ENCODE measurements at regions not wholly inside any gene's neighbourhood (a gene's known extent, or its start where the extent isn't known, plus 50 kb on each side); places are given as distances from the start of the nearest gene placed in this dataset.

GRCh38 chr16:85307552-85308364 is 195.5 kb upstream of the CIBAR2 start (continued):
- TF ChIP-seq ATF4 (CRISPR knock-in tag; IDR thresholded peaks at IDR 0.05) (no peak), GTF3A (CRISPR knock-in tag; conservative IDR thresholded peaks at IDR 0.05) (peak; percentile 69; the same call in 1 of the 2 replicates), ZBTB20 (CRISPR knock-in tag; IDR thresholded peaks at IDR 0.05; ENCODE audit: borderline replicate concordance, low read depth) (peak; percentile 95), SNAPC4 (CRISPR knock-in tag; IDR thresholded peaks at IDR 0.05) (peak; percentile 61; the same call in 1 of the 2 replicates), GABPA (IDR thresholded peaks at IDR 0.05; ENCODE audit: low read depth, low read length) (no peak), GABPA (CRISPR knock-in tag; IDR thresholded peaks at IDR 0.05; ENCODE audit: low read depth) (peak; percentile 79), FIP1L1 (IDR thresholded peaks at IDR 0.05; ENCODE audit: borderline replicate concordance, insufficient read depth, low read depth, low read length) (no peak), DNMT1 (CRISPR knock-in tag; IDR thresholded peaks at IDR 0.05) (peak; percentile 87), NFRKB (IDR thresholded peaks at IDR 0.05) (no peak), TFAP4 (IDR thresholded peaks at IDR 0.05; ENCODE audit: borderline replicate concordance, low read depth) (peak; percentile 96), STAT6 (CRISPR knock-in tag; IDR thresholded peaks at IDR 0.05; ENCODE audit: borderline replicate concordance) (peak; percentile 93; the same call in 1 of the 2 replicates), RERE (CRISPR knock-in tag; IDR thresholded peaks at IDR 0.05; ENCODE audit: low read depth) (peak; percentile 100)
